ENCODE measurements at regions not wholly inside any gene's neighbourhood (a gene's known extent, or its start where the extent isn't known, plus 50 kb on each side); places are given as distances from the start of the nearest gene placed in this dataset.

DNA sequence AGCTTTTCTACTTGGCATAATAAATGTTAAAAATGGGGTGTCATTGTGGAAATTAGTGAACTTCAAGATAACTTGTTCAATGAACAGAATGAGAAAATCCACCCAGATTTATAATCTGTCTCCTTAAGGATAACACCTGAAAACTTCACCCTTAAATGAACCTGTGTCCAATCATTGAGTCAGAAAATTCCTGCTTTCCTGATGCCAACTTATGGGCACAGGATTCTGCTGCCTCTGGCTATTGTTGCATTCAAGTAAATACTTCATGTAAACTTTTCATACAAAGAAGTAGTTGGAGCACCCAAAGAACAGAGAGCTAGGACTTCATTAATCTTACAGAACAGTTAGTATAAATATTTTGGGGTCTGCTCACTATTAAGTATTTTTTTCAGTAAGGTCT lies 98.9 kb upstream of the PLEKHA5 start:
- Histone ChIP-seq H3K27ac (no peak overlapping the region), H3K4me3 (no peak overlapping the region), H3K4me1 (peaks cover 22% of the 10 kb centered on the region), H3K4me2 (no peak overlapping the region), H3K9me3 (peaks cover 14% of the 10 kb centered on the region)
- FAIRE-seq (no peak), ATAC-seq (no peak), DNase-seq (ENCODE audit: low read depth in 1 of 2, low spot score in 1 of 2) (no peak)
- ChIA-PET POLR2A (no interaction called here), CTCF (interaction anchor here (1.0 kb wide), 1 partner anchor 10 kb away, joined by 3 read pairs; no protein-coding TSS in a partner anchor)
- TF ChIP-seq POLR2AphosphoS2 (conservative IDR thresholded peaks at IDR 0.05; ENCODE audit: low read length) (no peak), RNF2 (IDR thresholded peaks at IDR 0.05; ENCODE audit: borderline replicate concordance, low read depth) (no peak), CHD2 (IDR thresholded peaks at IDR 0.05; ENCODE audit: low read length, partially characterized antibody) (no peak), TFCP2L1 (CRISPR knock-in tag; IDR thresholded peaks at IDR 0.05) (no peak), TP53 (CRISPR knock-in tag; IDR thresholded peaks at IDR 0.05) (no peak)

DNA sequence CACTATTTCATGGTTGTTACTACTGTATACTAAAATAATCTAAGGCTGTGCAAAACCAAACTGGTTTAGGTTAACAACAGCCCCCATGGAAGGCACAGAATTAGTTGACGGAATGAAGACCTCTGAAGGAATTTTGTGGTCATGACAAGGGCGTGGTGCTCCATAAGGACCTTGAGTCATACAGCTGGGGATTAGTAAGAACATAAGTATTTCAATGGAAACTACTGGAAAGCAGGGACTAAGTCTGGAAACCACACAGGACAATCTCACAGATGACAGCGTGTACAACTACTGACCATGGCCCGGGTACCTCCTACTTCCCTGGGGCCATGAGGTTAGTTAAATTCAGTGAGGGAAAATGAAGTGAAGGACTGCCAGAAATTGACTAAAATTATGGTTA lies 98.5 kb upstream of the PLEKHA5 start:
- ChIA-PET CTCF (interaction anchor here (1.0 kb wide), 1 partner anchor 10 kb away, joined by 3 read pairs; no protein-coding TSS in a partner anchor), POLR2A (no interaction called here)
- H3K4me2 ChIP-seq: peak overlapping the region; percentile 19; the same call in 1 of the 3 replicates
- peak; percentile 47 to 49 for DNase-seq (ENCODE audit: low read depth in 1 of 2, low spot score in 1 of 2)
- no peak overlapping the region for H3K27ac ChIP-seq
- H3K4me1 ChIP-seq: peaks cover 19% of the 10 kb centered on the region
- peak; percentile 39 to 53; a peak in 2 of 6 replicates for ATAC-seq
- TF ChIP-seq FOSL2 (IDR thresholded peaks at IDR 0.05) (no peak), FOSL2 (CRISPR knock-in tag; IDR thresholded peaks at IDR 0.05) (0 out of 2 replicates have a peak, but pooled peaks have one; percentile 2), KDM1A (IDR thresholded peaks at IDR 0.05; ENCODE audit: low read depth) (no peak)
- WGBS (ENCODE audit: missing lambda C conversion rate): 34% methylated on average over 4 of the region's 4 CpGs
- no peak overlapping the region for H3K4me3 ChIP-seq
- H3K9me3 ChIP-seq: peaks cover 14% of the 10 kb centered on the region
- FAIRE-seq: no peak

DNA sequence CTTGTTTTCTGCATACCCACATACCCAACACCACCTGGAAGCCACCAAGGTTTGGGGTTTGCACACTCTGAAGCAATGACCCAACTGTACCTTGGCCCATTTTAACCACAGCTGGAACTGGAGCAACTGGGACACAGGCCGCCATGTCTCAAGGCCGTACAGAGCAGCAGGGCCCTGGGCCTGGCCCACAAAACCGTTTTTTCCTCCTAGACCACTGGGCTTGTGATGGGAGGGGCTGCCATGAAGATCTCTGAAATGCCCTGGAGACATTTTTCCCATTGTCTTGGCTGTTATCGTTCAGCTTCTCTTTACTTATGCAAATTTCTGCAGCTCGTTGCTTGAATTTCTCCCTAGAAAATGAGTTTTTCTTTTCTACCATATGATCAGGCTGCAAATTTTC lies 96.7 kb upstream of the PLEKHA5 start:
- Histone ChIP-seq H3K9me3 (peaks cover 14% of the 10 kb centered on the region), H3K4me1 (peaks cover 9% of the 10 kb centered on the region), H3K4me2 (no peak overlapping the region), H3K4me3 (no peak overlapping the region), H3K27ac (no peak overlapping the region)
- ATAC-seq: no peak
- TF ChIP-seq MAZ (IDR thresholded peaks at IDR 0.05; ENCODE audit: borderline replicate concordance, low read depth, low read length): no peak
- TF ChIP-seq ZFP36 (IDR thresholded peaks at IDR 0.05; ENCODE audit: borderline replicate concordance, partially characterized antibody): peak; percentile 54
- no peak for DNase-seq (ENCODE audit: low read depth in 1 of 2, low spot score in 1 of 2)
- CTCF ChIA-PET: no interaction called here
- 60% methylated on average over 5 of the region's 5 CpGs for WGBS (ENCODE audit: missing lambda C conversion rate)
- POLR2A ChIA-PET: no interaction called here
- no peak for FAIRE-seq

DNA sequence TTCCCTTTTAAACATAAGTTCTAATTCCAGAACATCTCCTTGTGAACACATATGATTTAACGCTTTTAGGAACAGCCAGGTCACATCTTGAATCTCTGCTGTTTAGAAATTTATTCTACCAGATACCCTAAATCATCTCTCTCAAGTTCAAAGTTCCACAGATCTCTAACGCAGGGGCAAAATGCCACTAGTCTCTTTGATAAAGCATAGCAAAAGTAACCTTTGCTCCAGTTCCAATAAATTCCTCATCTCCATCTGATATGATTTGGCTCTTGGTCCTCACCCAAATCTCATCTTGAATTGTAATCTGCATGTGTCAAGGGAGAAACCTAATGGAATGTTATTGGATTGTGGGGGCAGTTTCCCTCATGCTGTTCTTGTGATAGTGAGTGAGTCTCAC lies 96.3 kb upstream of the PLEKHA5 start:
- WGBS (ENCODE audit: missing lambda C conversion rate): 59% methylated on average over 2 of the region's 2 CpGs
- peaks cover 14% of the 10 kb centered on the region for H3K9me3 ChIP-seq
- H3K4me2 ChIP-seq: no peak overlapping the region
- ChIA-PET POLR2A (no interaction called here), CTCF (no interaction called here)
- H3K4me1 ChIP-seq: peaks cover 9% of the 10 kb centered on the region
- FAIRE-seq (no peak), DNase-seq (ENCODE audit: low read depth in 1 of 2, low spot score in 1 of 2) (no peak), ATAC-seq (no peak)
- TF ChIP-seq, protein P1, sequence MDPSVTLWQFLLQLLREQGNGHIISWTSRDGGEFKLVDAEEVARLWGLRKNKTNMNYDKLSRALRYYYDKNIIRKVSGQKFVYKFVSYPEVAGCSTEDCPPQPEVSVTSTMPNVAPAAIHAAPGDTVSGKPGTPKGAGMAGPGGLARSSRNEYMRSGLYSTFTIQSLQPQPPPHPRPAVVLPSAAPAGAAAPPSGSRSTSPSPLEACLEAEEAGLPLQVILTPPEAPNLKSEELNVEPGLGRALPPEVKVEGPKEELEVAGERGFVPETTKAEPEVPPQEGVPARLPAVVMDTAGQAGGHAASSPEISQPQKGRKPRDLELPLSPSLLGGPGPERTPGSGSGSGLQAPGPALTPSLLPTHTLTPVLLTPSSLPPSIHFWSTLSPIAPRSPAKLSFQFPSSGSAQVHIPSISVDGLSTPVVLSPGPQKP (IDR thresholded peaks at IDR 0.05; ENCODE audit: low read depth, low read length): no peak
- TF ChIP-seq NFE2L2 (conservative IDR thresholded peaks at IDR 0.05; ENCODE audit: low read length): no peak
- TF ChIP-seq HOXB13 (CRISPR knock-in tag; IDR thresholded peaks at IDR 0.05; ENCODE audit: low read depth): no peak
- no peak for TF ChIP-seq FOSB (CRISPR knock-in tag; IDR thresholded peaks at IDR 0.05)
- TF ChIP-seq NPAS2 (CRISPR knock-in tag; IDR thresholded peaks at IDR 0.05; ENCODE audit: borderline replicate concordance): no peak
- TF ChIP-seq HDAC2 (IDR thresholded peaks at IDR 0.05): no peak
- TF ChIP-seq KDM5A (IDR thresholded peaks at IDR 0.05): no peak
- TF ChIP-seq RAD21 (conservative IDR thresholded peaks at IDR 0.05 in 1 of 2, IDR thresholded peaks at IDR 0.05 in 1 of 2): no peak
- TF ChIP-seq PHF8 (IDR thresholded peaks at IDR 0.05; ENCODE audit: borderline replicate concordance, low read depth): no peak
- TF ChIP-seq CEBPB (IDR thresholded peaks at IDR 0.05): no peak
- TF ChIP-seq TP53 (CRISPR knock-in tag; IDR thresholded peaks at IDR 0.05): no peak
- TF ChIP-seq ZSCAN20 (CRISPR knock-in tag; IDR thresholded peaks at IDR 0.05): no peak
- TF ChIP-seq MAZ (IDR thresholded peaks at IDR 0.05; ENCODE audit: borderline replicate concordance, low read depth, low read length): no peak
- TF ChIP-seq RFX5 (IDR thresholded peaks at IDR 0.05): no peak
- no peak for TF ChIP-seq POLR2AphosphoS2 (conservative IDR thresholded peaks at IDR 0.05; ENCODE audit: low read length)
- H3K27ac ChIP-seq: no peak overlapping the region
- H3K4me3 ChIP-seq: no peak overlapping the region

Measured in A549 (cell line).